Right lobe of liver (tissue), 4 donors: ENCODE measurements at regions not wholly inside any gene's neighbourhood (a gene's known extent, or its start where the extent isn't known, plus 50 kb on each side); places are given as distances from the start of the nearest gene placed in this dataset.

ENCODE experiments used
- POLR2A ChIP-seq: fragments of 450-650 bp; IDR thresholded peaks from one replicate; pipeline ENCODE4 v1.6.1; 2017; ENCODE audit warnings: antibody characterized with exemption, mild to moderate bottlenecking
- TF ChIP-seq, protein P1 (sequence below), 4 donors: fragments of 200-600 bp in 3 of 4; fragments of 450-650 bp in 1 of 4; IDR thresholded peaks; one replicate each; pipeline versions ENCODE4 v1.5.1 to v1.8.0; 2016 to 2022; ENCODE audit warnings: antibody characterized with exemption in 4 of 4, mild to moderate bottlenecking in 2 of 4
- donor health status: DM: no; HTN: no; CAD: no.
- donor health status: DM: no; HTN: no; CAD: no.
- donor health status: DM: no; HTN: yes; CAD: no.

DNA sequence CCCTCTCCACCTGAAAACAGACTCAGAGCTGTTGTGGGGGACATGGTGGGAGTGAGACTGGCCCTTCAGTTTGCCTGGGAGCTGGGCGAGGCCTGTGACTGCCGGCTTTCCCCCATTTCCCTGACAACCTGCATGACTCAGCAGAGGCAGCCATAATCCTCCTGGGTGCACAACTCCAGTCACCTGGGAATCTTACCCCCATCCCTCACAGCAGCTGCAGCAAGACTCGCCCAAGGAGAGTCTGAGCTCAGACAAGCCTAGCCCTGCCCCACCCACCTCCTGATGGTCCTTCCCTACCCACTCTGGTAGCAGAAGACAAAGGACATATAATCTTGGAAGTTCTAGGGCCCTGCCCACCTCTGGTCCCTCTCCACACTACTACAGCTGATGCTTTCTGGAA, 207.3 kb upstream of the ARID2 start:
- TF ChIP-seq, protein P1, sequence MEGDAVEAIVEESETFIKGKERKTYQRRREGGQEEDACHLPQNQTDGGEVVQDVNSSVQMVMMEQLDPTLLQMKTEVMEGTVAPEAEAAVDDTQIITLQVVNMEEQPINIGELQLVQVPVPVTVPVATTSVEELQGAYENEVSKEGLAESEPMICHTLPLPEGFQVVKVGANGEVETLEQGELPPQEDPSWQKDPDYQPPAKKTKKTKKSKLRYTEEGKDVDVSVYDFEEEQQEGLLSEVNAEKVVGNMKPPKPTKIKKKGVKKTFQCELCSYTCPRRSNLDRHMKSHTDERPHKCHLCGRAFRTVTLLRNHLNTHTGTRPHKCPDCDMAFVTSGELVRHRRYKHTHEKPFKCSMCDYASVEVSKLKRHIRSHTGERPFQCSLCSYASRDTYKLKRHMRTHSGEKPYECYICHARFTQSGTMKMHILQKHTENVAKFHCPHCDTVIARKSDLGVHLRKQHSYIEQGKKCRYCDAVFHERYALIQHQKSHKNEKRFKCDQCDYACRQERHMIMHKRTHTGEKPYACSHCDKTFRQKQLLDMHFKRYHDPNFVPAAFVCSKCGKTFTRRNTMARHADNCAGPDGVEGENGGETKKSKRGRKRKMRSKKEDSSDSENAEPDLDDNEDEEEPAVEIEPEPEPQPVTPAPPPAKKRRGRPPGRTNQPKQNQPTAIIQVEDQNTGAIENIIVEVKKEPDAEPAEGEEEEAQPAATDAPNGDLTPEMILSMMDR (IDR thresholded peaks at IDR 0.05) = no peak
- no peak for TF ChIP-seq POLR2A
